ENCODE measurements at regions not wholly inside any gene's neighbourhood (a gene's known extent, or its start where the extent isn't known, plus 50 kb on each side); places are given as distances from the start of the nearest gene placed in this dataset.

GRCh38 chr22:49134076-49134475 is 693.6 kb downstream of the BRD1 start:
- no peak for DNase-seq (ENCODE audit: low read depth)

GRCh38 chr22:49133541-49133940 is 694.1 kb downstream of the BRD1 start:
- no peak for DNase-seq (ENCODE audit: low read depth)

DNA sequence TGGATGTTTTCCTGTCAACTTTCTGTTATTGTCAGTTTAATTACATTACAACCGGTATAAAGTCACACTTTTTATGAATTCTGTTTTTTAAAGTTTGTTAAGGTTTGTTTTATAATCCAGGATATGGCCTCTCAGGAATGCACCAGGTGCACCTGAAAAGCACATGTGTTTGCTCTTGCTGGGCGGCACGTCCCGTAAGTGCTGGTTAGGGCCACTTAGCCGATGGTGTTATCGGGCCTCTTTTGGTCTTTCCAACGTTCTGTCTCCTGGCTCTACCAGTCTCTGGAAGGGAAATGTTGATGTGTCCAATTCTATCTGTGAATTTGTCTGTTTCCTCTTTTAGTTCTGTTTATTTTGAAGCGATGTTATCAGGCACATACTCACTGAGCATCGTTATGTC is 695.7 kb downstream of the BRD1 start:
- no peak for DNase-seq (ENCODE audit: low read depth)

DNA sequence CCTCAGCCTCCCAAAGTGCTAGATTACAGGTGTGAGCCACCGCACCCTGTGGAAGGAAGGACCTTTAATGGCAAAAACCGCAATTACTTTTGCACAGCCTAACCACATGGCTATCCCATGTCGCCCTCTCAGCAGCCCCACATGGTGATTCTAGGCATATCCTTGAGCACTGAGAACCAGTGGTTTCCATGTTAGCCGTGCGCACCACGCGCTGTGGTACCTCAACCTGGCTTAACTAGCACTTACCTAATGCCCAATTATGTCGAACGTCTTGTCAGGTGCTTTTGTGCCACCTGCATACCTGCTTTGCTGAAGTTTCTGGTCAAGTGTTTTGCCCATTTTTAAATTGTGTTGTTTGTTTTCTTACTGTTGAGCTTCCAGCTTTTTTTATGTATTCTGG is 697.9 kb downstream of the BRD1 start:
- DNase-seq (ENCODE audit: low read depth), result no peak

GRCh38 chr22:49128874-49129273 is 698.8 kb downstream of the BRD1 start:
- no peak for DNase-seq (ENCODE audit: low read depth)

DNA sequence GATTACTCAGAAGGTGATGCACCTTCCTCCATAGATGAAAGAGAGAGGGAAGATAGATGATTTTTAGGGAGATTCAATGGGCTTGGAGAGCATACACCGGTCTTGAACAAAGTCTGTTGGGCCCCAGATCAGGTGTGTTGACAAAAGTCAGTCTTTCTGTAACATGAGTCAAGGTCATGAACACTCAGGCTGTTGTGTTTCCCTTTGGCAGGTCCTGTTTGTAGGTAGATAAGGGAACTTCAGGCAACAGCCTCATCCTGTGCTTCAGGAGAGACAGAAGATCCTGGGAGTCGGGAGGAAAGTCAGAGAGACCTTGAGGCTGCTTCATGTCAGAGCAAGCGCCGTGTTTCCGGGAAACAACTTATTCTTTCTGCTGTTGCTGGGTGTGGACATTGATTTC is 703.1 kb downstream of the BRD1 start:
- DNase-seq (ENCODE audit: low read depth), result no peak

DNA sequence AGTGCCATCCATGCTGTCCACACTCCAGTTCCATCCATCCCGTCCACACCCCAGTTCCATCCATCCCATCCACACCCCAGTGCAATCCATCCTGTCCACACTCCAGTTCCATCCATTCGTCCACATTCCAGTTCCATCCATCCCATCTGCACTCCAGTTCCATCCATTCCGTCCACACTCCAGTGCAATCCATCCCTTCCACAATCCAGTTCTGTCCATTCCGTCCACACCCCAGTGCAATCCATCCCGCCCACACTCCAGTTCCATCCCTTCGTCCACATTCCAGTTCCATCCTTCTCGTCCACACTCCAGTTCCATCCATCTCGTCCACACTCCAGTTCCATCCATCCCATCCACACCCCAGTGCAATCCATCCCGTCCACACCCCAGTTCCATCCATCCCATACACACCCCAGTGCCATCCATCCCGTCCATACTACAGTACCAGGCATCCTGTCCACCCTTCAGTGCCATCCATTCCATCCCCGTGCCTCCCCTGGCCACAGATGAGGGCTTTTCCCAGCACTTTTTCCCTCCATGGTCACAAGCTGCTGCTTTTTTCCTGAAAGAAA is 704.0 kb downstream of the BRD1 start:
- no peak for DNase-seq (ENCODE audit: low read depth)

GRCh38 chr22:49119551-49119952 is 708.1 kb downstream of the BRD1 start:
- DNase-seq (ENCODE audit: low read depth), result no peak

DNA sequence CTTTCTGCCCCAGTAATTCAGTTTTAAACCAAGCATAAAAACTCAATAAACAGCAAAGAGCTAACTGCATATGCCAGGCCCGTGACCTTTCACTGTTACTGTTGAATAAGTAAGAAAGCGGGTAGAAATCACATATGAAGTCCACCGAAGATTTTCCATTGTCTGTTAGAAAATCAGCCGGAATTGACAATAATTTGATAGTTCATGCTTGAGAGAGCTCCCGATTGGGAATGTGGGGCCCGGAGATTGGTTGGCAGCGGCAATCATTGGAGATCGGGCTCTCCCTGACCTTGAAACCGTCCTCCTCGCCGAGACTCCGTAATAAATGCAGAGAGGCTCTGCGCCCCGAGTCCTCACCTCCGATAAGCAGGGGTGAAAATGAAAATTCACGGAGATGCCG is 709.6 kb downstream of the BRD1 start:
- no peak for DNase-seq (ENCODE audit: low read depth)

DNA sequence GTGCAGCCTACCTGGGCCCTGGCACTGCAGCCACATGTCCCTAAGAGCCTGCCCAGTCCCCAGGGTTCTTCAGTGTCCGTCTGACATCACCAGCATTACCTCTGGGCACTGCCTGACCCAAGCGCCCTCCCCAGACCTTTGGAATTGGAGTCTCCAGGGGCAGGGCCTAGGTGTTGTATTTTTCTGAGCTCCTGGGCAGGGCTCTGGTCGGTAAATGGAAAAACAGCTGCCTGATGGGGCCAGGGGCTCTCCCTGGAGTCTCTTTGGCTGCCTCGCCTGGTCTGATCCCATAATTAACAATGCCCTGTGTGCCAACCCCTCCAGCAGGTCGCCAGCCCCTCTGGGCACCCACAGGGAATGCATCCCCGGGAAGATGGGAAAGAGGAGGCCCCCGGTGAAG is 710.2 kb downstream of the BRD1 start:
- no peak for DNase-seq (ENCODE audit: low read depth)

GRCh38 chr22:49116486-49117120 is 711.1 kb downstream of the BRD1 start:
- no peak for DNase-seq (ENCODE audit: low read depth)

- no peak for DNase-seq (ENCODE audit: low read depth)
These were observed 711.7 kb downstream of the BRD1 start for GRCh38 chr22:49116021-49116420.

DNA sequence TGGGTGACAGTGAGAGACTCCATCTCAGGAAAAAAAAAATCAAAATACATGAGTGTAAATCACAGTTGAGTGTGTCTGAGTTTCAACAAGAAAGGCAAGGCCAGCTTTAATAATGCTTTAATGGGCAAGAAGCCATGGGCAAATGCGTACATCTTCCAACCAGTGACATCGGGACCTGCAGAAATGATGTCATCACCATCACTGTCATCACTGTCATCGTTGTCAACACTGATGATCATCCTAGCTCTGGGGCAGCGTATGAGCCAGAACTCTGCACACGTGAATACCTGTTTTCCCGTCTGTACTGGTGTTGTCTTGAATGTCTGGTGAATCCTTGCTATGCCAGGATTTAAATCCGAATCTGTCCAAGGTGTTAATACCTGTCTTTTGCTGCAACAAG is 712.5 kb downstream of the BRD1 start:
- DNase-seq (ENCODE audit: low read depth), result no peak

- DNase-seq (ENCODE audit: low read depth), result no peak
These were observed 713.9 kb downstream of the BRD1 start for GRCh38 chr22:49113758-49114157.

GRCh38 chr22:49112661-49113626 is 714.7 kb downstream of the BRD1 start:
- DNase-seq (ENCODE audit: low read depth), result no peak

DNA sequence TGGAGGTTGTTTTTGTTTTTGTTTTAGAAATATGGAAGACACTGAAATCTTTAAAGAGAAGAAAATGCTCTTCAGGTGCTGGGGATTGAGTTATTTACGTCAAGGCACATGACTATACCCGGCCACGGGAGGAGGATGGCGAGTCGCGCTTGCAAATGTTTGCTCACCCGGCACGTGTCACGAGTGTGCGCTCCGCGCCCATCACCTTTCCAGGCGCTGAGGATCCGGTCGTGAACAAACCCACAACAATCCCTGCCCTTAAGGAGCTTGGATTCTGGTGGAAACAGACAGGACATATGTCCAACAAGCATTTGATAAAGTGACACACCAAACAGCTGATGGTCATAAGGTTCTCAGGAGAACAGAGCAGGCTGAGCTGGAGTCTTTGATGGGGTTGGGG is 715.5 kb downstream of the BRD1 start:
- DNase-seq (ENCODE audit: low read depth), result no peak

- DNase-seq (ENCODE audit: low read depth), result no peak
These were observed 716.6 kb downstream of the BRD1 start for GRCh38 chr22:49111085-49111484.

GRCh38 chr22:49108636-49109315 is 718.9 kb downstream of the BRD1 start:
- DNase-seq (ENCODE audit: low read depth), result no peak

GRCh38 chr22:49107961-49108530 is 719.6 kb downstream of the BRD1 start:
- no peak for DNase-seq (ENCODE audit: low read depth)

DNA sequence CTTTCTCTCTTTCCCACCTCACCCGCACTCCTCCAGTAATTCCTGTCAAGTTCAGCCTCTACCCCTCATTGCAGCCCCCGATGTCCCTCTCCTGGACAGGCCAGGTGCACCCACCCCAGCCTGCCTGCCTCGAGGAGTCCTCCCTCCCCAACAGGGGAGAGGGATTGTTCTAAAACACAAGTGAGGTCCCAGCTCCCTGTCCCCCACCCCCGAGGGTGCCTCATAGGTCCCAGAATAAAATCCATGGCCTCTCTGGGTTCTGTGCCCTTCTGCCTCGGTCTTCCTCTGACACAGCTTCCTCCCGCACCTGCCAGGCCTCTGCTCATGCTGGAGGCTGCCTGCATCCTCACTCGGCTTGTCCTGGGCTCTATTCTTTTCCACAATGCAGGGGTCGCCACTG is 720.1 kb downstream of the BRD1 start:
- DNase-seq (ENCODE audit: low read depth), result no peak

- DNase-seq (ENCODE audit: low read depth), result no peak
These were observed 720.9 kb downstream of the BRD1 start for GRCh38 chr22:49106842-49107152.
